CD4-positive, alpha-beta T cell (primary cell): ENCODE measurements at regions not wholly inside any gene's neighbourhood (a gene's known extent, or its start where the extent isn't known, plus 50 kb on each side); places are given as distances from the start of the nearest gene placed in this dataset.

ENCODE experiments used
- ATAC-seq: fragments of 200-7000 bp; cut with Tn5 transposase; one replicate; pipeline ENCODE4 v1.10.0; 2022; ENCODE audit warnings: mild to moderate bottlenecking; ENCODE audit not compliant: poor library complexity
- CTCF ChIA-PET: fragments of 350-600 bp; sonication (Branson Sonifier 250); formaldehyde crosslinking; loops from one replicate; lab custom pipeline; 2021; ENCODE audit warnings: antibody characterized with exemption, inconsistent platforms; lab: Charles Lee
- POLR2A ChIA-PET: fragments of 350-600 bp; sonication (Branson Sonifier 250); formaldehyde crosslinking; loops from one replicate; lab custom pipeline; 2021; ENCODE audit warnings: antibody characterized with exemption, inconsistent platforms; lab: Charles Lee
- DNase-seq, 14 experiments: peaks; one replicate each; pipeline ENCODE4 v3.0.0-alpha.2; 2013 to 2020; ENCODE audit warnings: mixed read lengths in 2 of 14
- H3K27ac ChIP-seq, 2 donors: one replicate each; pipeline versions ENCODE4 v1.5.1 to v1.7.0; 2013; ENCODE audit warnings: low read length in 2 of 2, low read depth in 1 of 2, mild to moderate bottlenecking in 1 of 2
- H3K27me3 ChIP-seq, 2 experiments: 1 replicate in 1 of 2; 2 replicates in 1 of 2; pipeline versions ENCODE4 v1.6.1 to v1.7.0; 2013; ENCODE audit warnings: low read length in 2 of 2, control low read depth in 1 of 2, mild to moderate bottlenecking in 1 of 2, moderate library complexity in 1 of 2; ENCODE audit not compliant: insufficient read depth in 2 of 2, control insufficient read depth in 1 of 2
- H3K36me3 ChIP-seq: one replicate; pipeline ENCODE4 v1.6.1; 2013; ENCODE audit warnings: low read length, control low read depth; ENCODE audit not compliant: insufficient read depth
- H3K4me1 ChIP-seq: one replicate; pipeline ENCODE4 v1.6.1; 2013; ENCODE audit warnings: low read length, control low read depth; ENCODE audit not compliant: insufficient read depth
- H3K4me3 ChIP-seq: one replicate; pipeline ENCODE4 v1.5.1; 2013; ENCODE audit warnings: mild to moderate bottlenecking, low read length, moderate library complexity
- H3K9me3 ChIP-seq, 2 experiments: 1 replicate in 1 of 2; 2 replicates in 1 of 2; pipeline versions ENCODE4 v1.6.1 to v1.7.0; 2013; ENCODE audit warnings: low read length in 2 of 2, mild to moderate bottlenecking in 2 of 2, control low read depth in 1 of 2, moderate library complexity in 1 of 2; ENCODE audit not compliant: control insufficient read depth in 1 of 2, insufficient read depth in 1 of 2
- H3K27ac Mint-ChIP-seq: one replicate; pipeline ENCODE4 v1.8.0; 2020; ENCODE audit warnings: mixed read lengths
- H3K27me3 Mint-ChIP-seq: one replicate; pipeline ENCODE4 v1.8.0; 2021; ENCODE audit warnings: mixed read lengths
- H3K36me3 Mint-ChIP-seq: one replicate; pipeline ENCODE4 v1.8.0; 2021; ENCODE audit warnings: low read depth, mixed read lengths
- H3K4me1 Mint-ChIP-seq: one replicate; pipeline ENCODE4 v1.8.0; 2021; ENCODE audit warnings: low read depth, mixed read lengths
- H3K4me3 Mint-ChIP-seq: one replicate; pipeline ENCODE4 v1.8.0; 2020; ENCODE audit warnings: mild to moderate bottlenecking, mixed read lengths
- H3K9me3 Mint-ChIP-seq: one replicate; pipeline ENCODE4 v1.8.0; 2020; ENCODE audit warnings: mixed read lengths
- intact Hi-C, 2 experiments: fragments of 100-400 bp; cut with DNase I in 1 of 2; cut with micrococcal nuclease in 1 of 2; formaldehyde crosslinking; loops; one replicate each; pipeline versions ENCODE4 v1.15.1 to v1.9.0; 2023 to 2025; cut with DNase I, micrococcal nuclease
- TF ChIP-seq, protein P1 (sequence below): fragments of 200-600 bp; IDR thresholded peaks from one replicate; pipeline ENCODE4 v1.8.0; 2022; ENCODE audit warnings: antibody characterized with exemption, mild to moderate bottlenecking

DNA sequence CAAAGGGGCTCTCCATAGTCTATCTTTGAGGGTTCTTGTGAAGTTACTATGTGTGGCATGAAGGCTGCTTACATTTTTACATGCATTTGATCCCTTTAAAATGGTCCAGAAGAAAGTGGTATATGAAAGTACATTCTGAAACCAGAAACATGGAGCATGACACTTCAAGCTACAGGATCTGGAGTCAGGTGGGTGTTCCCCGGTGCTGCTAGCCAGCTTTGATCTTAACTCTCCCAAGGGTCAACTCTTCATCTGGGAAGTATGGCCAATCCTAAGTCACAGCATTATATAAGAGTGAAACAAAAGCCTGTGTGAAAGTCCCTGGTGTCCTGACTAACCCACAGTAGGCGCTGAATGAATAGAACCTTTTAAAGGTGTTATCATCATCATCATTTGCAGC lies 91.0 kb upstream of the TAS2R1 start:
- Mint-ChIP-seq H3K27ac (no peak overlapping the region), H3K27me3 (no peaks in the 10 kb centered on the region), H3K36me3 (no peaks in the 10 kb centered on the region), H3K4me3 (no peak overlapping the region), H3K4me1 (no peaks in the 10 kb centered on the region), H3K9me3 (peaks cover 2% of the 10 kb centered on the region)
- intact Hi-C loops = no loop called here
- TF ChIP-seq, protein P1, sequence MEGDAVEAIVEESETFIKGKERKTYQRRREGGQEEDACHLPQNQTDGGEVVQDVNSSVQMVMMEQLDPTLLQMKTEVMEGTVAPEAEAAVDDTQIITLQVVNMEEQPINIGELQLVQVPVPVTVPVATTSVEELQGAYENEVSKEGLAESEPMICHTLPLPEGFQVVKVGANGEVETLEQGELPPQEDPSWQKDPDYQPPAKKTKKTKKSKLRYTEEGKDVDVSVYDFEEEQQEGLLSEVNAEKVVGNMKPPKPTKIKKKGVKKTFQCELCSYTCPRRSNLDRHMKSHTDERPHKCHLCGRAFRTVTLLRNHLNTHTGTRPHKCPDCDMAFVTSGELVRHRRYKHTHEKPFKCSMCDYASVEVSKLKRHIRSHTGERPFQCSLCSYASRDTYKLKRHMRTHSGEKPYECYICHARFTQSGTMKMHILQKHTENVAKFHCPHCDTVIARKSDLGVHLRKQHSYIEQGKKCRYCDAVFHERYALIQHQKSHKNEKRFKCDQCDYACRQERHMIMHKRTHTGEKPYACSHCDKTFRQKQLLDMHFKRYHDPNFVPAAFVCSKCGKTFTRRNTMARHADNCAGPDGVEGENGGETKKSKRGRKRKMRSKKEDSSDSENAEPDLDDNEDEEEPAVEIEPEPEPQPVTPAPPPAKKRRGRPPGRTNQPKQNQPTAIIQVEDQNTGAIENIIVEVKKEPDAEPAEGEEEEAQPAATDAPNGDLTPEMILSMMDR = no peak
- H3K4me1 ChIP-seq = no peaks in the 10 kb centered on the region
- ChIA-PET POLR2A (no interaction called here), CTCF (no interaction called here)
- no peak overlapping the region for H3K27ac ChIP-seq
- H3K27me3 ChIP-seq = no peaks in the 10 kb centered on the region
- ATAC-seq = no peak
- H3K9me3 ChIP-seq = peaks cover 0 to 17% of the 10 kb centered on the region in 2 experiments
- no peak overlapping the region for H3K4me3 ChIP-seq
- DNase-seq = no peak
- no peaks in the 10 kb centered on the region for H3K36me3 ChIP-seq

DNA sequence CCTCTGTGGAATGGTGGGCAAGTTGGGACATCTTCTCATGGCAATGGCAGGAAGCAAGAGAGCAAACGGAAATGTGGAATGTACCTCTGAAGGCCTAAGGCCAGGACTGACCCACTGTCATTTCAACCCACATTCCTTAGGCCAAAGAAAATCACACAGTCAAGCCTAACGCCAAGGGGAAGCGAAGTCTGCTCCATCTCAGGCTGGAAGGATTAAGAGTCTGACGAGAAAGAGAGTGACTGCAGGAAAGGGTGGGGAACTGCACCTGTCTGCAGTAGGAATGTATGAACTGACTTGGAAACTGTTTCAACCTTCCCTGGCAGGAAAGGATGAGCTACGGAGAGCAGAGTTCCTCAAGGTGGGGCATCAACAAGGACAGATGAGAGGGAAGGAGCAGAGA lies 90.2 kb upstream of the TAS2R1 start:
- Histone ChIP-seq H3K27me3 (no peaks in the 10 kb centered on the region), H3K36me3 (no peaks in the 10 kb centered on the region), H3K4me3 (no peak overlapping the region), H3K4me1 (no peaks in the 10 kb centered on the region), H3K27ac (no peak overlapping the region), H3K9me3 (peaks cover 0 to 14% of the 10 kb centered on the region in 2 experiments)
- CTCF ChIA-PET = no interaction called here
- Mint-ChIP-seq H3K27me3 (no peaks in the 10 kb centered on the region), H3K4me1 (no peaks in the 10 kb centered on the region), H3K4me3 (no peak overlapping the region), H3K27ac (no peak overlapping the region), H3K36me3 (no peaks in the 10 kb centered on the region), H3K9me3 (peaks cover 2% of the 10 kb centered on the region)
- ATAC-seq (no peak), DNase-seq (no peak)
- POLR2A ChIA-PET = no interaction called here
- intact Hi-C loops = no loop called here
- TF ChIP-seq, protein P1 = no peak

DNA sequence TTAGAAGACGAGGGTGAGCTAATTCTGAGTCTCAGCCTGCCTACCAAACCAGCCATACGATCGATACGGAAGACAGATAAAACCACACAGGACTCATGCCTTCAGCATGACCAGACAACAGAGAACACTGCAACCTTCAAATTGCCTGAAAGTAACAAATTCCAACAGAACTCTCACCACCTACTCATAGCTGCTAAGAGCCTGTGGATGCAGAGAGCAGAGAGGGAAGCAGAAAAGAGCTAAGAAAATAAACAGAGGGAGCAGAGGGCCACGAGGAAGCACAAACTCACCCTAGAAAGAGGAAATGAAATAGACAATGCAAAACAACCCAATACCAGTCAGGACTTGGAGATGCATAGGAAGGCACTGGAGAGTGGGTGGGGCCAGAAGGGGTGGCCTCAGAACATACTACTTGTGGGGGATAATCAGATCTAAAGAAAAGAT lies 86.7 kb upstream of the TAS2R1 start:
- Histone ChIP-seq H3K27ac (no peak overlapping the region), H3K9me3 (peaks cover 0 to 3% of the 10 kb centered on the region in 2 experiments), H3K4me3 (no peak overlapping the region), H3K27me3 (no peaks in the 10 kb centered on the region), H3K36me3 (no peaks in the 10 kb centered on the region), H3K4me1 (no peaks in the 10 kb centered on the region)
- CTCF ChIA-PET = no interaction called here
- Mint-ChIP-seq H3K4me1 (no peaks in the 10 kb centered on the region), H3K27ac (no peak overlapping the region), H3K9me3 (peaks cover 2% of the 10 kb centered on the region), H3K4me3 (no peak overlapping the region), H3K36me3 (no peaks in the 10 kb centered on the region), H3K27me3 (no peaks in the 10 kb centered on the region)
- ATAC-seq = no peak
- intact Hi-C loops = no loop called here
- TF ChIP-seq, protein P1 = no peak
- no peak for DNase-seq
- POLR2A ChIA-PET = no interaction called here
